Hepatic stellate cell (primary cell): ENCODE measurements at regions not wholly inside any gene's neighbourhood (a gene's known extent, or its start where the extent isn't known, plus 50 kb on each side); places are given as distances from the start of the nearest gene placed in this dataset.

Experiments used
- DNase-seq: peaks from one replicate; pipeline ENCODE4 v3.0.0; 2011; ENCODE audit warnings: low spot score

DNA sequence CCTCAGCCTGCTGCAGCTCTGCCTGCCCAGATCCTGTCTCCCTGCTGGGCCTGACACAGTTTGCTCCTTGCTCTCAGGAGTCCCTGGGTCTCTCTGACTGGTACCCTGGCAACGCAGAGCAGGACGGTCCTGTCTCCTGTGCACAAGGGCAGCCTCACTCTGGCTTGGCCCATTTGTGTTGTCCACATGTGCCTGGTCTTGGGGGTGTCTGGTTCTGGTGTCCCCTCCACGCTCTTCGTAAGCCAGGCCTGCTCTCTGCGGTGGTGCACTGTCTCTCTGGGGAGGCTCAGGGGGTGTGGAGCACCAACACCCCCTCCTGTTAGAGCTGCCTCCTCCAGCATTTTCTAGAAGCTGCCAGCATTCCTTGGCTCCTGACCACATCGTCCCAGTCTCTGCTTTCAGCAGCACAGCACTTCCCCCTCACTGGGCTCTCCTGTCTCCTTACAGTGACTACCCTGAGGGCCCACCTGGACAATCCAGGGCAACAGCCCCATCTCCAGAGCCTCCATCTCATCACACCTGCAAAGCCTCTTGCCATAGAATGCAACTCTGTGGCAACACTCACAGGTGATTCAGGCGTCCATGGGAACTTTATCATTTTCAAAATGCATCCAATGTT, 235.6 kb upstream of the HS6ST1 start:
- DNase-seq: no peak

DNA sequence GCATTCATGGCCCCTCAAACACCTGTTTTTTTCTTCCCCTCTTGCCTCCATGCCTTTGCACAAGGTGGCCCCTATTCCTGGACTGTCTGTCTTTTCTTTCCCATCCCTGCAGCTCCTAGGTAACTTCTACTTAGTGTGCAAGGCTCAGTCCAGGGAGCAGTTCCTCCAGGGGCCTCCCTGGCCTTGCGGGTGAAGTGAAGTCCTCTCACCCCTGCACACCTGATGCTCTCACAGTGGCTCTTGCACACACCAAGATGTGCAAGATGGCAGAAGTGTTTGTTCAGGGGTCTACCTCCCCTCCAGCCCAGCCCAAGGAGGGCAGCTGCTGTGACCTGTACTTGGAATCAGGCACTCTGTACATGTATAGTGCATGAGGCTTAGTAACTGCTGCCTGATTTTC, 236.8 kb upstream of the HS6ST1 start:
- no peak for DNase-seq

- no peak for DNase-seq
These were observed 237.4 kb upstream of the HS6ST1 start for GRCh38 chr2:128556089-128556488.

- no peak for DNase-seq
These were observed 238.0 kb upstream of the HS6ST1 start for GRCh38 chr2:128556633-128557032.

- no peak for DNase-seq
These were observed 238.4 kb upstream of the HS6ST1 start for GRCh38 chr2:128557069-128557468.

DNA sequence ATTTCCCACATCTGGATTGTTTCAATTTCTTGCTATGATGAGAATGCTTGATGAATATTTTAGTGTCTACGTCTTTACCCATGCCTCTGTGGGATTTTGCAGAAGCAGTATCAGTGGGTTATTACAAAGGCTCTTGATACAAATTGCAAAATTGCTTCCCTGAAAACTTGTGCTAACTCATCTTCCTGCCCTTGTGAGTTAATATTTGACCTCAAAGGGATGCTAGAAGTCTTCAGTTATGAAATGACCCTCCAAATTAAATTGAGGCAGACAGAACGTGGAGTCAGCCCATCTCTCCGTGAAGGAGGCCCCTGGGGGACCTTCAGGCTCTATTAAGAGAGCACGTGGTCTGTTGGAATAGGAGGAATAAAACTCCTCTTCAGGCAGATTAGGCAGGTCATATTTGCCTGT, 239.2 kb upstream of the HS6ST1 start:
- peak; percentile 36 for DNase-seq

- no peak for DNase-seq
These were observed 239.8 kb upstream of the HS6ST1 start for GRCh38 chr2:128558441-128558840.

DNA sequence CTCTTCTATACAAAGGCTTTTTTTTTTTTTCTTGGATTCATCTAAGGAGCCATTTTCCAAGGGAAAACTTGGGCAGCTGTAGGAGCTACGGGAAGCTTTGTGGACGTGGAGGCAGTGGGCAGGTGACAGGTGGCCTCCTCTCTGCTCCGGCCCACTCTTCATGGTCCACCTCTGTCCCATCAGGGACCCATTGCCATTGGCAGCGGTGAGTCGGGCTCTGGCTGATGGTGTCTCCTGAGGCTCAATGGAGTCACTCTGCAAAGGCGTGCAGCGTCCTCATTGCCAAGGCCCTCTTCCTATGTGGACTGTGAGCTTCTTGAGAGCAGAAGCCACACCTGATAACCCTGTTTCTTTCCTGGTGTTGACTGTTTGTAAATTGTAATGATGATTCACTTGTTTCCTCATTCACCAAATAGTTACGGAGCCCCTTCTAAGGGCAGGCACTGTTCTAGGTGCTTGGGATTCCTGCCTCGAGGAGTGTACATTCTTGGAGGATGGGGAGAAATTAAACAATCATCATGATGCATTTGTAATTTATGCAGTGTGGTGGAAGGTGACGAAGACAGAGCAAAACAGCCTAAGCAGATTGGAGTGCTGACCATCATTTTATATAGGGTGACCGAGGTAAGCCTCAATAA, 240.3 kb upstream of the HS6ST1 start:
- DNase-seq: no peak

- no peak for DNase-seq
These were observed 241.2 kb upstream of the HS6ST1 start for GRCh38 chr2:128559533-128560515.

DNA sequence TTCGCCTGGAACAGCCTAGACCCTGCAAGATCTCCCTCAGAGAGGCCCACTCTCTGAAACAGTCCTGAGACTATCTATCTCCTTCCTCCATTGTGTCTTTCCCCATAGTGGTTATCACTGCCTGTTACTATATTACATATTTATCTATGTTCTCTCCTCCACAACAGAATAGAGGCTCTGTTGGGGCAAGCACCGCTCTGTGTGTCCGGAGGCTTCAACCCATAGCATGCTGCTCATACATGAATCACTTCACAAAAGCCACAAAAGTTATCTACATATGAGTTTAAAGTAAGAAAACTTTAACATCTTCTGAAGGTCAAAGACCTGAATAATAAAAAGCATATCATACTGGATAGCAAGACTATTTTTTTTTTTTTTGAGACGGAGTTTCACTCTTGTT, 242.1 kb upstream of the HS6ST1 start:
- DNase-seq: no peak

- DNase-seq: peak; percentile 57
These were observed 244.0 kb upstream of the HS6ST1 start for GRCh38 chr2:128562471-128563347.

DNA sequence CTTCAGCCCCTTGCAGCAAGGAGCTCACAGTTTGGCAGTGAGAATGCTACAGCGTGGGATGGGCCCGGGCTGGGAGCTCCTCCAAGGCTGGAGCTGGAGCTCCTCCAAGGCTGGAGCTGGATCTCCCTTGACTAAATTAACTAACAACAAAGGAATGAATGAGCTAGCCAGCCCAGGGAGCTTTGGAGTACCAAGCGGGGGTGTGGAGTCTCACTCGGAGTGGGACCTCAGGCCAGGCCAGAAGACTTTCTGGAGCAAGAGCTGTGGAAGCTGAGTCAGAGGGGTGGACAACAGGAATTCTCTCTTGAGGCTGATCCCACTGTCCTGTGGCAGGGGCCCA, 244.7 kb upstream of the HS6ST1 start:
- peak; percentile 96 for DNase-seq

GRCh38 chr2:128564131-128564530, 245.5 kb upstream of the HS6ST1 start:
- DNase-seq: no peak

DNA sequence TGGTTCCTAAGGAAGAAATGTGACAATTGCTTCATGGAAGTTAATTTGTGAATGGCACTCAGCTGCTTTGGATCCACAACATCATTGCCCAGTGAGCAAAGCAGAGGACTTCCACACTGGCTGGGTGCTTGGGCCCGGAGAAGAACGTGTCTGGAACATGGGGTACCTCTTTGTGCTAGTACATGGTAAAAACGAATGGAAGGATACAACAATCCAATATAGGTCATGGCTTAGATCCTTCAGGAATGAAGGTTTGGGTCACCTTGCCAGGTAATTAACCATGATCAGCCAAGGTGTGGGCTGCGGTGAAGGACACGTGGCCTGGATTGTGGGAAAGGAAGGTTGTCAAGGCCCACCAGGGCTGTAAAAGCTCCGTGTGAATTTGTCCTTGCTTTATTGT, 245.9 kb upstream of the HS6ST1 start:
- no peak for DNase-seq

DNA sequence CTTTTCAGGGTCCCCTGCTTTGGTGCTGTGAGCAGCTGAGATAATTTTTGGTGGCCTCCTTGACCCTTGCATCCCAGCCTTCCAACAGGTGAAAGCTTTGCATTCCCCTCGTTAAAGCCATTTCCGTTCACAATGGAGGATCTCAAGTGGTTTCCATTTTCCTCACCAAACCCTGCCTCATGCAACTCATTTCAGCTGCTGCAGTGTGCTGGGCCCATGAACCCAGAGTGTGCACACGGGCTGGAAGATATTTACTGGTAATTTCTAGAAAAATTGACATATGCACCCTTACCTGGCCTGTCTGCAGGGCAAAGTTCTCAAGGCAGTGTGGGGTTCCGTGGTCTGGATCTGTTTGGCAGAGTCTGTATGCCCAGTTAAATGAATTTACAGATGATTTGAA, 246.8 kb upstream of the HS6ST1 start:
- DNase-seq: no peak

- DNase-seq: no peak
These were observed 248.0 kb upstream of the HS6ST1 start for GRCh38 chr2:128566671-128567070.

DNA sequence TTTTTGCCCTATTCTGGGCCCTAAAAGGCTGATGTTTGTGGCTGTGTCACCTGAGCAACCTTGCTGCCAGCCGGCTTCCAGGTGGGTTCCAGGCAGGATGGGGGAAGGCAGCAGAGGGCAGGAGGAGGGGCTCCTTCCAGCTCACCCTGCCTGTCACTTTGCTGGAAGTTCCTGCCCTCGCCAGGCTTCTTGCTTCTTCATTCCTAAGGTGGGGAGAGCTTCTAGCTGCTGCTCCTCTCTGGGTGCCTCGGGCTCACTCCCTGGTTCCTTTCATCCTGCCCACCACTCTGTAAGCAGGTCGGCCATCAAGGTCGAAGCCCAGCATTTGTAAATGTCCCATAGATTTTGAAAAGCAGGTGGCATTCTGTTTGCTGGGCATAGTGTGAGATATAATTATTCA, 249.4 kb upstream of the HS6ST1 start:
- DNase-seq: no peak

GRCh38 chr2:128573116-128573515, 254.4 kb upstream of the HS6ST1 start:
- no peak for DNase-seq

DNA sequence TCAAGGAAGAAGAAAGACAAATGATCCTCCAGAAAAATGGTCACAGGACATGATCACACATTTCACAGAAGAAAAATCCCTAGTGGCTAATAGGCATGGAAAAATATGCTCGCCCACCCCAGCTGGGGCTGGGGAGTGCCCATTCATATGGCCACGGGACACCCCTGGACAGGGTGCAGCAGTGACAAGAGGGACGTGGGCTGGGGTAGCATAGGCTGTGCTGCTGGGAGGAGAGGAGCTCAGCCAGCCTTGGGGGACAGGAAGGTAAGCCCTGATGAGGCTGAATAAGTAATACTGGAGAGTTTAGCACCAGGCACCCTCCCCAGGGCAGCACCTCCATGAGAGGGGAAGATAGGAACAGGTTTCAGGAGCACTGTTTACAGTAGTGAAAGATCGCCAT, 254.9 kb upstream of the HS6ST1 start:
- DNase-seq: no peak

DNA sequence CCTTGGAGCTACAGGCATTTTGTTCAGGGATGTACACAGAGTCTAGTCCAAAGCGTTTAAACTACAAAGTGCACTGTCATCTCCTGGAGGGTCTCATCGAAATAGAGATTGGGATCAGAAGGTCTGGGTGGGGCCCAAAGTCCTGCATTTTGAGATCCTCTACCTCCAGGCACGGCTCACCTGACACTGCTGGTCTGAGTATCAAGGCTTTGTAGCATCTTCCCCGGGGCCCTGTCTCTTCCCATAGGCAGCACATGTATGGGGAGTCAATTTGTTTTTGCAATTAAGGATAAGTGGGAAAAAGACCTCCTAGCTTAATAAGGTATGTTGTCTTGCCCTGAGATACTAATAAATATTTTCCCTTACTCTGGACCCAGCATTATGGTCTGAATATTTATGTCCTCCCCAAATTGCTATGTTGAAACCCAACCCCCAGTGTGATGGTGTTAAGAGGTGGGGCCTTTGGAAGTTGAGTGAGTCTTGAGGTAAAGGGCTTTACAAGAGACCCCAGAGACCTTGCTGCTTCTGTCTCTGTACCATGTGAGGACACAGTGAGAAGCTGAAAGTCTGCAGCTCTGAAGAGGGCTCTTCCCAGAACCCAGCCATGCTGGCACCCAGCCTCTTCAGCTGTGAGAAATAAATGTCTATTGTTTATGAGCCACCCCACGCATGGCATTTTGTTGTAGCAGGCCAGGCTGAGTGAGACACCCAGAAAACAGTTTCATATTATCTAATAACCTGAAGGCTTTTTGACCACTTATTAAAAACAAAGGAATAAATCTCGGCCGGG, 258.7 kb upstream of the HS6ST1 start:
- no peak for DNase-seq
